ENCODE measurements at regions not wholly inside any gene's neighbourhood (a gene's known extent, or its start where the extent isn't known, plus 50 kb on each side); places are given as distances from the start of the nearest gene placed in this dataset.

DNA sequence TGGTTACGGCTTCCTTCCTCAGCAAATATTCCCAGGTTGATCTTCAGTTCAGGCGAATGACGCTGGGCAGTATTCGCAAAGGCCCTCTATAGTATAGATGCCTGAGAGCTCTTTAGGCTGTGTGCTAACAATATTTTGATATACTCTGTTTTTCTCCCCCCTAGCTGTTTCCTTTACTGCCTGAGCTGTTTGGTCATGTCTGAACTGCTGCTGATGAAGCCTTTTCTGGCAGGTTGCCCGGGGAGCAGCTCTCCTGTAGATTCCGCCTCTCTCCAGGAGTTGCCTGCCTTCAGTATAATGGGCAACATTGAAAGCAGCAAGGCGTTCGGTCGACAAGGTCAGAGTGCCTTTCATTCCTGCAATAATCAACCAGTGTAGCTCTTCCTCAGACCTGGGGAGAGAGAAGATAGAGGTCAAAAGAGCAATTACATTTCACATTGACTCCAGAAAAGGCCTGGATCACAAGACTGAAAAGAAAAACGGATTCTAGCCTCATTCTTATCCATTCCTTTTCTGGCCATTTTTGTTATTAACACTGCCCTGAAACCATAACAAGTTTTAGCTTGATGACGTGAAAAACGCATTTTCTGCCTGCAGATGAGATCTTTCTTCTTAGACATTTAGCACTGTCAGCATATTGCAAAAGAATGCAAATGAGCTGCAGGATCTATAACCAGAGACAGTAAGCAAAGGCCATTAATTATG, 60.1 kb upstream of the ZNF608 start:
- no peak for TF ChIP-seq EZH2 (IDR thresholded peaks at IDR 0.05)

DNA sequence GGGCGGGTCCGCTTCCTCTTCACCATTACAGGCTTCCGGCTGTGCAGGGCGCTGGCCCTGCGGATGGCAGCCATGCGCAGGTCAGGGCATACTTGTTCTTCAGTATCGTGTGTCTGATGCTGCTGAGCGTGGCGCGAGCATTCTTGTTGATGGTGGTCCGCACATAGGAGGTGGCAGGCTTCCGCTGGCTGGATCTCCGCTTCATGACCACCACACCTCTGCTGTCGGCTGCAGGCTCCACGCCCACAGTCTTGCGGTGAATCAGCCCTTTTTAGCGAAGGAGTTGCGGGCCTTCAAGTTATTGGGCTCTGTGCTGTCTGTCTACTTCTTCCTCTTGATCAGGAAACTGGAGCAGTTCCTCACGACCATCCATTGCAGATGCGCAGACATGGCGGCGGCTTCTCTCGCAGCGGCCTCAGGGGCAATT, 62.4 kb upstream of the ZNF608 start:
- Mint-ChIP-seq H3K27me3 (ENCODE audit: insufficient read depth, low read depth) (peaks cover 9% of the 10 kb centered on the region), H3K4me3 (no peak overlapping the region), H3K27ac (peak overlapping the region; percentile 44), H3K4me1 (peaks cover 48% of the 10 kb centered on the region), H3K9me3 (peaks cover 2% of the 10 kb centered on the region), H3K36me3 (peaks cover 2% of the 10 kb centered on the region)
- no peak overlapping the region for H3K9ac ChIP-seq
- H4K20me1 ChIP-seq (ENCODE audit: low read depth), result peaks cover 6% of the 10 kb centered on the region
- H3K9me3 ChIP-seq (ENCODE audit: low read depth), result no peaks in the 10 kb centered on the region
- no peaks in the 10 kb centered on the region for H3K36me3 ChIP-seq
- DNase-seq (ENCODE audit: low spot score), result no peak
- H3K79me2 ChIP-seq (ENCODE audit: low read depth), result no peaks in the 10 kb centered on the region
- no peak overlapping the region for H3K27ac ChIP-seq
- no peaks in the 10 kb centered on the region for H3K27me3 ChIP-seq
- peaks cover 28% of the 10 kb centered on the region for H3K4me1 ChIP-seq
- H3F3A ChIP-seq (ENCODE audit: low read depth), result peaks cover 18% of the 10 kb centered on the region
- no peak overlapping the region for H3K4me3 ChIP-seq
- no peak overlapping the region for H2AFZ ChIP-seq (replicated peaks)
- no peak for TF ChIP-seq EZH2 (IDR thresholded peaks at IDR 0.05)
- H3K4me2 ChIP-seq, result no peak overlapping the region

More for the DNA sequence above, 60.1 kb upstream of the ZNF608 start:
- H3K4me2 ChIP-seq, result peak overlapping the region; percentile 53
- no peaks in the 10 kb centered on the region for H3K36me3 ChIP-seq
- H3K27ac Mint-ChIP-seq, result no peak overlapping the region
- no peaks in the 10 kb centered on the region for H3K9me3 ChIP-seq (ENCODE audit: low read depth)
- DNase-seq (ENCODE audit: low spot score), result peak; percentile 64
- H4K20me1 ChIP-seq (ENCODE audit: low read depth), result peaks cover 6% of the 10 kb centered on the region
- H3K79me2 ChIP-seq (ENCODE audit: low read depth), result no peaks in the 10 kb centered on the region
- no peaks in the 10 kb centered on the region for H3K9me3 Mint-ChIP-seq
- no peak overlapping the region for H3K27ac ChIP-seq
- no peaks in the 10 kb centered on the region for H3K27me3 ChIP-seq
- H2AFZ ChIP-seq (replicated peaks), result no peak overlapping the region
- H3K36me3 Mint-ChIP-seq, result no peaks in the 10 kb centered on the region
- H3K9ac ChIP-seq, result no peak overlapping the region
- H3K4me1 Mint-ChIP-seq, result peaks cover 58% of the 10 kb centered on the region
- peaks cover 11% of the 10 kb centered on the region for H3K27me3 Mint-ChIP-seq (ENCODE audit: insufficient read depth, low read depth)
- peaks cover 40% of the 10 kb centered on the region for H3K4me1 ChIP-seq
- H3K4me3 Mint-ChIP-seq, result no peak overlapping the region
- H3F3A ChIP-seq (ENCODE audit: low read depth), result peaks cover 18% of the 10 kb centered on the region
- H3K4me3 ChIP-seq, result no peak overlapping the region

DNA sequence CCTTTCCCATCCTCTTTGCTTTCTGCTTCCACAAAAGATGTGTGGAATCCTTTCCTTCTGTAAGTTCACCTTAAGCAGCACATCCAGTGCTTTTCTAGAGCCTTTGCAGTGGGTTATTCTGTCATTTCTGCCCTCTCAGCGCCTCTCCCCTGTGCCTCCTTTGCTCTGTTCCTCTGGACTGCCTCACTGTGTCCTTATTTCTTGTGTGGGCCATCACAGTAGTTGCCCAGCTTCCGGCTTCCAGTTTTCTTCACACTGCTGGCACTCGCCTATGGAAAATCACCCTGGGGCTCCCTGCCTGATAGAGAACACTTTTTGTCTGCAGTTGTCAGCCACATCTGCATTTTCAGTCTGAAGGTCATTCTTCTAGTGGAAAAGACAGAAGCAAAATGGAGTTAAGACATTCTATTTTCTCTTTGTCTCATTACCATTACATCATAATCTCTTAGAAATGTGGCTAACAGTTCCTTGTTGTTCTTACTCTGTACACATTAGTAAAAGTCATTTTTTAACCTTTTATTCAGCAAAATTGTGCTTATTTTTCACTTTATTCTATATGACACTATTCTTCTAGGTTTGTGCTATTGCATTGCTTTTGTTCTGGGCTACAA, 64.1 kb upstream of the ZNF608 start:
- no peak overlapping the region for H3K4me2 ChIP-seq
- H3K9me3 ChIP-seq (ENCODE audit: low read depth), result no peaks in the 10 kb centered on the region
- H3K9me3 Mint-ChIP-seq, result peaks cover 2% of the 10 kb centered on the region
- H3K4me3 Mint-ChIP-seq, result peak overlapping the region; percentile 28
- peak overlapping the region; percentile 19 for H3K27ac Mint-ChIP-seq
- no peak for DNase-seq (ENCODE audit: low spot score)
- H3K36me3 ChIP-seq, result no peaks in the 10 kb centered on the region
- H3K27me3 ChIP-seq, result no peaks in the 10 kb centered on the region
- H3K4me1 Mint-ChIP-seq, result peaks cover 33% of the 10 kb centered on the region
- no peak overlapping the region for H3K27ac ChIP-seq
- peak overlapping the region; percentile 64 for H2AFZ ChIP-seq (replicated peaks)
- no peaks in the 10 kb centered on the region for H3K79me2 ChIP-seq (ENCODE audit: low read depth)
- peaks cover 28% of the 10 kb centered on the region for H3K4me1 ChIP-seq
- no peak overlapping the region for H3K9ac ChIP-seq
- peaks cover 2% of the 10 kb centered on the region for H3K36me3 Mint-ChIP-seq
- H3K4me3 ChIP-seq, result no peak overlapping the region
- H3K27me3 Mint-ChIP-seq (ENCODE audit: insufficient read depth, low read depth), result peaks cover 4% of the 10 kb centered on the region
- H3F3A ChIP-seq (ENCODE audit: low read depth), result peaks cover 18% of the 10 kb centered on the region
- TF ChIP-seq CTCF (IDR thresholded peaks at IDR 0.05) (no peak), EZH2phosphoT487 (IDR thresholded peaks at IDR 0.05) (no peak), EZH2 (IDR thresholded peaks at IDR 0.05) (no peak)
- H4K20me1 ChIP-seq (ENCODE audit: low read depth), result peaks cover 6% of the 10 kb centered on the region

DNA sequence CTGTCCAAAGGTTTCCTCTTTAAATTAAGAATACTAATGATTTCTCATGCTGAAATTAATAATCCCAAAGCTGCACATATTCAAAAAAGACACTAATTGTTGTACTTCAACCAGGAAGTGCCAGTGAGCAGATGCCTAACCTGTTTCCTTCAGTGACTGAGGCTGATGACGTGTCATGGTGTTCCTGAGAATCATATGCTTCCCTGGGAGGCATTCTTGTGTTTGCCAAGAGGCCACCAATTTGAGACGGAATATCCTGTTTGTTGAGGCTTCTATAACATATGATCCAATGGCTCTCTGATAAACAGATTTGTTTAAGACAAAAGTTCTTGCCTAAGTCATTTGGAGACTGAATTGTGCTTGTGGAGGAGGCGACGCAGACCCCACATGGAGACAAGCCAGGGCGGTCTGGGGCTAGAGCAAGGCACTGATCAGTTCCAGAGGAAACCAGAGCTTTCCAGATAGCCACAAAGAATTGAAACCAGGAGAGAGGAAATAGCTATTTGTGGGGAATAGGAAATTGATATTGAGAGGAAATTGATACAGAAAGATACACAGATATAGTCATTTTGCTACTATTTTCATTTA, 66.4 kb upstream of the ZNF608 start:
- H2AFZ ChIP-seq (replicated peaks), result no peak overlapping the region

More for the DNA sequence above, 66.4 kb upstream of the ZNF608 start:
- no peak overlapping the region for H3K4me3 ChIP-seq
- Mint-ChIP-seq H3K36me3 (peaks cover 4% of the 10 kb centered on the region), H3K4me3 (no peak overlapping the region), H3K9me3 (peaks cover 7% of the 10 kb centered on the region), H3K4me1 (peaks cover 36% of the 10 kb centered on the region), H3K27ac (no peak overlapping the region), H3K27me3 (ENCODE audit: insufficient read depth, low read depth) (peaks cover 4% of the 10 kb centered on the region)
- no peaks in the 10 kb centered on the region for H4K20me1 ChIP-seq (ENCODE audit: low read depth)
- no peak for TF ChIP-seq EZH2phosphoT487 (IDR thresholded peaks at IDR 0.05)
- no peak for TF ChIP-seq EZH2 (IDR thresholded peaks at IDR 0.05)
- TF ChIP-seq CTCF (IDR thresholded peaks at IDR 0.05), result no peak
- no peak overlapping the region for H3K4me2 ChIP-seq
- H3K9me3 ChIP-seq (ENCODE audit: low read depth), result no peaks in the 10 kb centered on the region
- H3F3A ChIP-seq (ENCODE audit: low read depth), result no peaks in the 10 kb centered on the region
- no peak overlapping the region for H3K27ac ChIP-seq
- peaks cover 10% of the 10 kb centered on the region for H3K4me1 ChIP-seq
- no peak overlapping the region for H3K9ac ChIP-seq
- H3K79me2 ChIP-seq (ENCODE audit: low read depth), result no peaks in the 10 kb centered on the region
- H3K27me3 ChIP-seq, result no peaks in the 10 kb centered on the region
- H3K36me3 ChIP-seq, result no peaks in the 10 kb centered on the region
- no peak for DNase-seq (ENCODE audit: low spot score)
